Activated CD8-positive, alpha-beta memory T cell treated with anti-CD3 and anti-CD28 coated beads, Interleukin-2, amount 10 ng/mL, durations not matched to agents 7 days and 5 days (primary cell): ENCODE measurements at regions not wholly inside any gene's neighbourhood (a gene's known extent, or its start where the extent isn't known, plus 50 kb on each side); places are given as distances from the start of the nearest gene placed in this dataset.
"Not testable (repeated sequence)": the region's sequence is repeated elsewhere in the genome, so short reads cannot be mapped to it uniquely, and the experiment has no call there.

Source experiments
- ATAC-seq: fragments of 150-1000 bp; cut with Tn5 transposase; one replicate; pipeline ENCODE4 v1.10.0; 2021; ENCODE audit warnings: moderate library complexity
- CTCF ChIA-PET: fragments of 350-600 bp; sonication (Branson Sonifier 250); formaldehyde crosslinking; loops from one replicate; lab custom pipeline; 2021; ENCODE audit warnings: antibody characterized with exemption; lab: Charles Lee
- DNase-seq: peaks from one replicate; pipeline ENCODE4 v3.0.0-alpha.2; 2020
- H3K27ac Mint-ChIP-seq: one replicate; pipeline ENCODE4 v1.8.0; 2021; ENCODE audit warnings: mild to moderate bottlenecking, mixed read lengths
- H3K27me3 Mint-ChIP-seq: one replicate; pipeline ENCODE4 v1.8.0; 2021; ENCODE audit warnings: mixed read lengths
- H3K36me3 Mint-ChIP-seq: one replicate; pipeline ENCODE4 v1.8.0; 2021; ENCODE audit warnings: mild to moderate bottlenecking, mixed read lengths
- H3K4me1 Mint-ChIP-seq: one replicate; pipeline ENCODE4 v1.8.0; 2021; ENCODE audit warnings: mixed read lengths
- H3K4me3 Mint-ChIP-seq: one replicate; pipeline ENCODE4 v1.8.0; 2021; ENCODE audit warnings: mild to moderate bottlenecking, moderate library complexity, mixed read lengths
- H3K9me3 Mint-ChIP-seq: one replicate; pipeline ENCODE4 v1.8.0; 2022; ENCODE audit warnings: low read depth, mixed read lengths

- Mint-ChIP-seq H3K4me1 (no peaks in the 10 kb centered on the region), H3K9me3 (no peaks in the 10 kb centered on the region), H3K4me3 (no peak overlapping the region), H3K27me3 (no peaks in the 10 kb centered on the region), H3K27ac (no peak overlapping the region), H3K36me3 (no peaks in the 10 kb centered on the region)
- ATAC-seq (no peak), DNase-seq (no peak)
- CTCF ChIA-PET, result no interaction called here
Measured at GRCh38 chr4:23976423-23976822, 86.6 kb upstream of the PPARGC1A start.

- no peak for ATAC-seq
- Mint-ChIP-seq H3K9me3 (no peaks in the 10 kb centered on the region), H3K36me3 (no peaks in the 10 kb centered on the region), H3K4me1 (no peaks in the 10 kb centered on the region), H3K27ac (no peak overlapping the region), H3K27me3 (no peaks in the 10 kb centered on the region), H3K4me3 (no peak overlapping the region)
- DNase-seq, result no peak
- CTCF ChIA-PET, result no interaction called here
Measured at GRCh38 chr4:23973308-23973855, 83.5 kb upstream of the PPARGC1A start.

GRCh38 chr4:23972805-23973204 is 83.0 kb upstream of the PPARGC1A start:
- H3K4me1 Mint-ChIP-seq, result no peaks in the 10 kb centered on the region
- DNase-seq (no peak), ATAC-seq (no peak)
- H3K36me3 Mint-ChIP-seq, result no peaks in the 10 kb centered on the region
- CTCF ChIA-PET, result no interaction called here
- H3K27me3 Mint-ChIP-seq, result no peaks in the 10 kb centered on the region
- no peak overlapping the region for H3K4me3 Mint-ChIP-seq
- H3K9me3 Mint-ChIP-seq, result no peaks in the 10 kb centered on the region
- no peak overlapping the region for H3K27ac Mint-ChIP-seq

- H3K27ac Mint-ChIP-seq, result no peak overlapping the region
- H3K4me3 Mint-ChIP-seq, result no peak overlapping the region
- no peaks in the 10 kb centered on the region for H3K9me3 Mint-ChIP-seq
- CTCF ChIA-PET, result no interaction called here
- H3K27me3 Mint-ChIP-seq, result no peaks in the 10 kb centered on the region
- H3K4me1 Mint-ChIP-seq, result no peaks in the 10 kb centered on the region
- DNase-seq, result no peak
- no peaks in the 10 kb centered on the region for H3K36me3 Mint-ChIP-seq
- ATAC-seq, result no peak
Measured at GRCh38 chr4:23972187-23972586, 82.3 kb upstream of the PPARGC1A start.

GRCh38 chr4:23970201-23970850 is 80.5 kb upstream of the PPARGC1A start:
- no peaks in the 10 kb centered on the region for H3K27me3 Mint-ChIP-seq
- H3K36me3 Mint-ChIP-seq, result no peaks in the 10 kb centered on the region
- no peak for ATAC-seq
- no peak overlapping the region for H3K27ac Mint-ChIP-seq
- no peak for DNase-seq
- H3K9me3 Mint-ChIP-seq, result no peaks in the 10 kb centered on the region
- H3K4me1 Mint-ChIP-seq, result no peaks in the 10 kb centered on the region
- H3K4me3 Mint-ChIP-seq, result no peak overlapping the region
- CTCF ChIA-PET, result no interaction called here

GRCh38 chr4:23969635-23970145 is 79.8 kb upstream of the PPARGC1A start:
- no peak for DNase-seq
- Mint-ChIP-seq H3K27ac (no peak overlapping the region), H3K4me1 (no peaks in the 10 kb centered on the region), H3K36me3 (no peaks in the 10 kb centered on the region), H3K27me3 (no peaks in the 10 kb centered on the region), H3K9me3 (no peaks in the 10 kb centered on the region), H3K4me3 (no peak overlapping the region)
- no peak for ATAC-seq
- CTCF ChIA-PET, result no interaction called here

- no peaks in the 10 kb centered on the region for H3K36me3 Mint-ChIP-seq
- peaks cover 2% of the 10 kb centered on the region for H3K9me3 Mint-ChIP-seq
- DNase-seq, result no peak
- CTCF ChIA-PET, result no interaction called here
- no peaks in the 10 kb centered on the region for H3K27me3 Mint-ChIP-seq
- no peak for ATAC-seq
- H3K4me1 Mint-ChIP-seq, result no peaks in the 10 kb centered on the region
- H3K27ac Mint-ChIP-seq, result no peak overlapping the region
- H3K4me3 Mint-ChIP-seq, result no peak overlapping the region
Measured at GRCh38 chr4:23967281-23967680, 77.4 kb upstream of the PPARGC1A start.

- ATAC-seq, result no peak
- Mint-ChIP-seq H3K36me3 (no peaks in the 10 kb centered on the region), H3K9me3 (peaks cover 2% of the 10 kb centered on the region), H3K4me3 (no peak overlapping the region), H3K4me1 (no peaks in the 10 kb centered on the region), H3K27me3 (no peaks in the 10 kb centered on the region), H3K27ac (no peak overlapping the region)
- CTCF ChIA-PET, result no interaction called here
- no peak for DNase-seq
Measured at GRCh38 chr4:23966725-23967124, 76.9 kb upstream of the PPARGC1A start.

- Mint-ChIP-seq H3K27me3 (no peaks in the 10 kb centered on the region), H3K4me3 (no peak overlapping the region), H3K36me3 (no peaks in the 10 kb centered on the region), H3K4me1 (no peaks in the 10 kb centered on the region), H3K27ac (no peak overlapping the region), H3K9me3 (peaks cover 2% of the 10 kb centered on the region)
- CTCF ChIA-PET, result no interaction called here
- DNase-seq (no peak), ATAC-seq (no peak)
Measured at GRCh38 chr4:23962462-23962861, 72.6 kb upstream of the PPARGC1A start.

GRCh38 chr4:23961395-23961794 is 71.5 kb upstream of the PPARGC1A start:
- H3K36me3 Mint-ChIP-seq, DNase-seq, H3K9me3 Mint-ChIP-seq, CTCF ChIA-PET, H3K27me3 Mint-ChIP-seq, H3K4me3 Mint-ChIP-seq, ATAC-seq, H3K27ac Mint-ChIP-seq, H3K4me1 Mint-ChIP-seq: not testable (repeated sequence)

- H3K36me3 Mint-ChIP-seq, result no peaks in the 10 kb centered on the region
- no peak overlapping the region for H3K4me3 Mint-ChIP-seq
- CTCF ChIA-PET, result no interaction called here
- no peak overlapping the region for H3K27ac Mint-ChIP-seq
- no peak for ATAC-seq
- H3K27me3 Mint-ChIP-seq, result no peaks in the 10 kb centered on the region
- no peaks in the 10 kb centered on the region for H3K4me1 Mint-ChIP-seq
- DNase-seq, result no peak
- peaks cover 5% of the 10 kb centered on the region for H3K9me3 Mint-ChIP-seq
Measured at GRCh38 chr4:23959396-23960148, 69.7 kb upstream of the PPARGC1A start.

GRCh38 chr4:23958749-23959148 is 68.9 kb upstream of the PPARGC1A start:
- CTCF ChIA-PET, result no interaction called here
- H3K9me3 Mint-ChIP-seq, result peaks cover 5% of the 10 kb centered on the region
- H3K36me3 Mint-ChIP-seq, result no peaks in the 10 kb centered on the region
- no peak overlapping the region for H3K27ac Mint-ChIP-seq
- no peak for ATAC-seq
- no peak for DNase-seq
- no peaks in the 10 kb centered on the region for H3K27me3 Mint-ChIP-seq
- H3K4me1 Mint-ChIP-seq, result no peaks in the 10 kb centered on the region
- no peak overlapping the region for H3K4me3 Mint-ChIP-seq

GRCh38 chr4:23957465-23957864 is 67.6 kb upstream of the PPARGC1A start:
- CTCF ChIA-PET, result no interaction called here
- no peaks in the 10 kb centered on the region for H3K27me3 Mint-ChIP-seq
- DNase-seq, result no peak

More at GRCh38 chr4:23957465-23957864, 67.6 kb upstream of the PPARGC1A start:
- H3K36me3 Mint-ChIP-seq, result no peaks in the 10 kb centered on the region
- H3K27ac Mint-ChIP-seq, result no peak overlapping the region
- peaks cover 4% of the 10 kb centered on the region for H3K9me3 Mint-ChIP-seq
- no peak overlapping the region for H3K4me3 Mint-ChIP-seq
- ATAC-seq, result no peak
- no peaks in the 10 kb centered on the region for H3K4me1 Mint-ChIP-seq
